ENCODE measurements at regions not wholly inside any gene's neighbourhood (a gene's known extent, or its start where the extent isn't known, plus 50 kb on each side); places are given as distances from the start of the nearest gene placed in this dataset.

DNA sequence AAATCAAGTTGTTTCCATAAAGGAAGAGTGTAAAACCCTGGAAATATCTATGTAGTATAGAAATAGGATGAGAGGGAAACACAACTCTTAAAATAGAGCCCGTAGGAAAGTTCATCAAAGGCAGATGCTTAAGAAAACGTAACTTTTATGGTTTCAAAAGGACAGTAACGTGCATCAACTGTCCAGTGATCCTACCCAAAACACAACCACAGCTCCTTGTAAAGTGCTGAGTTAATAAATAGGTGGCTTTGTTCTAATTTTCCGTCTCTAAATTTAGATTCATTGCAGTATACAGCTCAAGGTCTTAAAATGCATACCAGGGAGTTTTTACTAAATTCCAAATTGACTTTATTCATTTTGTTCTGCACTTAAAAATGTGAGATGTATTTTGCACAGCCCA is 282.1 kb upstream of the ID2 start:
- DNase-seq = no peak

DNA sequence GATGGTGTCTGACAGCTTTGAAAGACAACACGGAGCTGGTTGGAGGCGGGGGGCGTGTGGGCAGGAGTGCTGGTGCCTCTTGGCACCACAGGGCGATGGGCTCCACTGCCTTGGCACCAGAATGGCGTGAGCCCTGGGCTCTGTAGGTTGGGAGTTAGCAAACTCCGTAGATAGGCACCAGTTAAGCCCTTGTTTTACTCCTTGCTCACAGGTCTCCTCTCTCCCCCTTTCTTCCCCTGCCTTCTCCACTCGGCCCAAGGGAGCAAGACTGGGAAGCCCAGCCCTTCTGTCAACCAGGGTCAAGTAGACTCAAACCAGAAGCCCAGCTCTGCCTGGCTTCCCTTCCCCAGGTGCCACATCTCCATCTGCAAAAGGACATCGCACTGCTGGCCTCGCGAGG is 281.7 kb upstream of the ID2 start:
- DNase-seq = no peak

DNA sequence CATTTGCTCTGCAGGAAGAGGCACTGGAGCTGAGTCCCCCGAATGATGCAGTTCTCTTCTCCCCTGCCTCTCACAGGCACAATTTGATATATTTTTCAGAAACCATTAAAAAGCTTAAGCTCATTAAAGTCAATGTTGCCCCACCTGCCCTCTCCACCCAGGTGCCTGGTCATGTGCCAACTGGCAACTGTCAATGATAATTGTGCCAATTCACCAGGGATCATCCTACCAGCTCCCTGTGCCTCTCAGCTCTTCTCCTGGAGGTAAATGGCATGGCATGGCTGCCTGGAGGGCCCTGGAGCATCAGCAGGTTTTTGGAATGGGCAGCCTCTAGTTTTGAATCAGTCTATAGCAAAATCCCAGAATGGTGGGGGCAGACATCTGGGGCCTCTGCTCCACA is 279.6 kb upstream of the ID2 start:
- DNase-seq = no peak

DNA sequence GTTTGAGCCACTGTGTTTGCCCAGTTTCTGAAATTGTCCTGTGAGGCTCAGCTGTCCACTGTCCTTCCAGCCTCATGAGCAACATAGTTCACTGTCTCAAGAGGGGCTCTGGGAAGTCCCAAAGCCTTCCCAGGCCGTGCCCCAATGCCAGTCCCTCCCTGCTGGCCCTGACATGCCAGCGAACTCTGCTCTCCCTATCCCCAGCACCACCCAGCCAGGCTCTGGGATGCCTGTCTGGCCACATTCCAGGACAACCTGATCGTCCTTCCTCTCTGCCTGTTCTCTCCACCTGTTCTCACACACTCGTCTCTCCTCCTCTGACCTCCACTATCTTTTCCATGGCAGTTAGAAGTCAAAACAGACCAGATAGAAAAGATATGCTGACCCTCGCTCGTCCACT is 278.0 kb upstream of the ID2 start:
- no peak for DNase-seq

DNA sequence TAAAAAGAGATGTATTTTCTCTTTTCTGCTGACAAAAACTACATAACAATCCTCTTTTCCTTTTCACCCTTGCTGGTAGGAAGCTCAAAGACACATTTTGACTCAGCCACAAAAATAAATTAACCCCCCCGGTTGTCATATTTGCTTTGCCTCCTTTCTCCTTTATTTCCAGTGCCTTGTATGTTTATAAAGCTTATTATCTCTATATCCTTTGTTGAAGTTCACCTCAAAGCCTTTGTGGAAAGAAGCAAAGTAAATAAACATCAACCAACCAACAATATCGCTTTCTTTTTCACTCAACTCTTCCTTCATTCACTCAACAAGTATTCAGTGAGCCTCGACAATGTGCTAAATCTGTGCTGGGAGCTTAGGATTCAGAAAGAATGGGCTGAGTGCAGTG is 276.5 kb upstream of the ID2 start:
- DNase-seq = no peak

DNA sequence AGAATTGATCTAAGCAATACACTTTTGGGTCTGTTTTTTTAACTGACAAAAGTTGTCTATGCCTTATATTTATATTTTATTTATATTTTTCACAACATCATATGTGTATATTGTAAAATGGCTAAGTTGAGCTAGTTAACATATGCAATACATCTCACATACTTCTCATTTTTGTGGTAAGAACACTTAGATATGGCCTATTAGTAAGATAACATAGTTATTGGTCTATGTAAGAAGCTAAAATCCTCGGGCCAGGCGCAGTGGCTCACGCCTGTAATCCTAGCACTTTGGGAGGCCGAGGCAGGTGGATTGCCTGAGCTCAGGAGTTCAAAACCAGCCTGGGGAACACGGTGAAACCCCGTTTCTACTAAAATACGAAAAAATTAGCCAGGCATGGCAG is 275.6 kb upstream of the ID2 start:
- DNase-seq = no peak

DNA sequence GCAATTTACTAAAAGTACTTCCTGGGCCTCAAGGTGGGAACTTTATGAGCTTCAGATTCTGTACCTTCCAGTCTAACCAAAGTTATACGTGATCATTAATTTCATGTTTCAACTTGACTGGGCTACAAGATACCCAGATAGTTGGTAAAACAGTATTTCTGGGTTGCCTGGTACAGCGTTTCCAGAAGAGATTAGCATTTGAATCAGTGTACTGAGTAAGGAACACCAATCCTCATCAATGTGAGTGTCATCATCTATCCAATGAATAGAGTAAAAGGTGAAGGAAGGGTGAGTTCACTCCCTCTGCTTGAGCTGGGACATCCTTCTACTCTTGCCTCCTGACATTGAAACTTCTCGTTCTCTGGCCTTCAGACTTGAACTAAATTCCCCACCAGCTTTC is 274.5 kb upstream of the ID2 start:
- no peak for DNase-seq

DNA sequence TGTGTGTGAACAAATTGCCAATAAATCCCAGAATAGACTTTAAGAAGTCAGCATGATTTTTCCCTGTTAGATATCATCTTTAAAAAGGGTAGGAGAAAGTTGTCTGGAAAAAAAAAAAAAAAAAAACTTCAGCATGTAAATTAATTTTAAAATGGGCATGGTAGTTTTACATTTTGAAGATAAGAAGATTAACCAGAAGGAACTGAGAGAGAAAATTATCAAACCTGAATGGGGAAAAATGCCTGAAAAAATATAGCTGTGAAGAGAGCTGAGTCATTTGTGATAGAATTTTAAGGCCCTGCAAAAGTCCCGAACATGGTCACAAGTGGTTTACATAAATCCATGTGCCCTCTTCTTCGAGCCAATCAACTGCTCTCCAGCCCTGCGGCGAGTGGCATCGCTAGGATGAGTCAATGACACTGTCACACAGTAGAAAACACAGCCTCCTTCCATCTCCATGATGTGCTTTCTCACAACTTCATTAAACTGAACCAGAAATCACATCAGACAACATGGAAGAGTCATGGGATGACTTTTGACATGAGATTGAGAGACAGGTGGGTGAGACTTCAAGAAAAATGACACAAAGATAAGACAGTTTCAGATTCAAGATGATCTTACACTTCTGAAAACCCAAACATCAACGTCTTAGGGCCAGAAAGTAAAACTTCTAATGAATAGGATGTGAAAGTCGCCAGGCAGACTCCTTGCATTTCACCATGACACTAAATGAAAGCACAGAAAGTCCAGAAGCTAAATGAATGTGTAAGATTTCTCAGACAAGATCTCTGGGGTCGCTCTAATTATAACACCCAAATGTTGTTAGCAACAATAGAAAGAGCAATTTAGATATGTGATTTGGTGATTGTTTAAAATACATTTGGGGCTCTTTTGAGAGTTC is 273.0 kb upstream of the ID2 start:
- no peak for DNase-seq

DNA sequence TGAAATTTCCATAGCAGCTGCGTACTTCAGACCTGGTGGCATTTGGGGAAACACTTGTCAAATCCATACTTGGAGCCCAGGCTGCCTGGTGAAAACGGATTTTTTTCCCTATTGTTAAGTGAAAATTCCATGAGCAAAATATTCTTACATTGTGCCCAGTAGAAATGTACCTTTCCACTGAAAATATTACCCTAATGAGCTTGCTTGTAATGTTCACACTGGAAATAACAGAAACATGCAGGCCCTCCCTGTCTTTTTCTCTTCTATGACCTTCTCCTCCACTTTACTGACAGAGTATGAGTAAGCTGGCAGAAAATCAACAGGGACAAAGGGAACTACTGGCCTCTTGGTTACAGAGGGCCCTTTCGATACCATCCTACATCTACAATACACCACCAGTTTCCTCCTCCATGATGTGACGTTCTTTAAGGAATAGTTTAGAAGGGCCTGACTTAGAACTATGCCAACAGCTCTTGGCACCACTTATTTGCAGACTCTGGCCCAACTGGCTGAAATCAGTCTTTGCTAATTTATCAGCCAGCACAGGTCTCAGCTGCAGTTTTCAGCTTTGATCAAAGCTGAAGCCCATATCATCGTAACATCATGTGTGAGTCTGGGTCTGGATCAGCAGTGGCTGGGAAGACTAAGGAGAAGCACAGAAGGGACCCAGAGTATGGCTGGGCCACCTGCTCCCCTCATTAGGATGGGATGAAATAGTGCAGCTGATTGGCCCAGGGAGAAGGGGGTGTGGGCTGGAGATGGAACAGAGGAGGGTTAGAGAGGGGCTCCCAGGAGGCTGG is 272.2 kb upstream of the ID2 start:
- no peak for DNase-seq

DNA sequence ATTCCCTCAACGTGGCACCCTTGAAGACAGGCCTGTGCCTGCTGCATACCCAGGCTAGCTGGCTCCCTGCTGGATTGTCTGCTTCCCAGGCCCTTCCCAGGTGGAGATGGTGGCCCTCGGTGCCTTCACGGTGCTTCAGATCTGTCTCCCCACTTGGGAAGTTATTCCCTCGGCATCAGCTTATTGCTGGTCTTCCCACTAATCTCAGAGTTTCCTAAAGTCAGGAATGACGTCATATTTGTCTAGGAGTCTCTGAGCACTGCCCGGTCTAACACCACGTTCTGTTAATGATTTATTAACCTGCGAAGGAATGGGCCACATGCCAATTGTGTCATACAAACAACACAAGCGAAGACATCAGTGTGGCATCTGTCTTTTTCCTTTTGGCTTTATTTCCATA is 269.8 kb upstream of the ID2 start:
- DNase-seq = no peak

DNA sequence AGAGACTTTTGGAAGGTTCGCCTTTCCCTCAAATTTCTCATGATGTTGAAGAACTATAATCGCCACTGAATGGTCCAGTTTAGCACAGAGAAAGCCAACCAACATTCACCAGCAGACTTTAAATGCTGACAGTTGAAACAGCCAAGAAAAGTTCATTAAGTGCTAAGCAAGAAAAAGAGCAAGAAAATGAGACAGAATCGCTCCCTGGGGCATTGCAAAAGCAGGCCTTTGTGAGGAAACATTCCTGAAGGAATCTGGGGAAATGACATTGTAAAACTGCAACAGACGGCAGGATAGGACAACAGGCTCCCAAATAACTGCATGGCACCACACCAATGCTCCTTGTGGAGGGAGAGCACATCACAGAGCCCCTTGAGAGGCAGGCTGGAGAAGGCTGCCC is 269.3 kb upstream of the ID2 start:
- DNase-seq = no peak

DNA sequence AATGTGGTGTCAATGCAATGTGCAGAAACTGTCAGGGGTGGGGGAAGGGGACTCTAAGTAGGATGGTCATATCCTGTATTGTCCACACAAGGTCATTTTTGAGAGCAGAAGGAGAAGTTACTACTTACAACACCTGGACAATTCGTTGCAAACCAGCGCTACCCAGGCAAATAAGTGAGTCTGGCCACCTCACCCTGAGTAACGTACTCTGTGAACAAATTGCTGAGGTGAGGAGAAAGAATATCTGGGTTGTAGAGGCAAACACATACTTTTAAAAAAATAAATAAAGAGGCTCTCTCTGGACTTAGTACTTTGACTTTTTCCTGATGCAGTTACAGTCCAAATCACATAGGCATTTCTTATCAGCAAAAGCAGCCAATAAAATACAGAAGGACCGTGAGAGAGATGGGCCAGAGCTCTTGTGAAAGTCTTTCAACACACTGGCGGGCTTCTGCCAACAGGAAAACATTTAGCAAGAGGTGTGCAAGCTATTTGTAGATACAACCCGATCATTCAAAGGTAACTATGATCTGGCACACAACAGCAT is 268.2 kb upstream of the ID2 start:
- no peak for DNase-seq

DNA sequence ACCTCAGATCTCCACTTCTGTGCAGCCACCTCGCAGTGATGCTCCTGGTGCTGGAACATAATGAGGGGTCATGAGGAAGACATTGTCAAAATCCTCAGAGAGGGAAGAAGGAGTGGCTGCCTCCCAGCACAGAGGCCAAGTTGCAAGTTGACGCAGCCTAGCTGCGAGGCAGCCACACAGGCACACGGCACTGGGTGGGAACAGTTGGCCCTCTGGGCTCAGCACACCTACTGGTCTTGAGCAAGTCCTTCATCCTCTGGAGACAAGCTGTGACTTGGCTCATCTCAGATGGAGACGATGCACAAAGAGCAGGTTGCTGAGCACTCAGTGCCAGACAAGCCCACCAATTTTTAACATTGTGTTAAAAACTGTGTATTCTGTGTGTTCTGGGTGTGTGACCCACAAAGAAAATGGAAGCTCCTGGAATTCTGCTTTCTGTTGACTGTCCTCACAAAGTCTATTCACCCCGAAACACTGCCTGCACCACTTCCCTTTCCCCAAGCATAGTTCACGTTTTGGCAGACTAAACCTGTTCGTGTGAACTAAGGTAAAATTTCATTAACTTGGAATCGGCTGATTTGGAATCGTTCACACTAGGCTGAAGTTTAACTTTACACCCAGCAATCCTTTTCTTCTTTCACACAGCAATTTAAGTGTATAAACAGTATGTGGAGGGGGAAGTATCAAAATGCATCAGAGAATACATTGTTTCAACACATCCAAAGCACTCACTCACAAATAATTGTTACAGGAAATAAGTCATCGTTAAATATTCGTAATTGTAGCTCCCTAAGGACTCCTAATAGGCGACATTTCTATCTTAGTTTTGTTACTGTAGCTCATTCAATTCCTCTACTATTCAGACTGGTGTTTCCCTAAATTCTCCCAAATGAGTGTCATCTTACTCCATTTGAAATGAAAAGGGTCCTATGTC is 266.6 kb upstream of the ID2 start:
- no peak for DNase-seq

DNA sequence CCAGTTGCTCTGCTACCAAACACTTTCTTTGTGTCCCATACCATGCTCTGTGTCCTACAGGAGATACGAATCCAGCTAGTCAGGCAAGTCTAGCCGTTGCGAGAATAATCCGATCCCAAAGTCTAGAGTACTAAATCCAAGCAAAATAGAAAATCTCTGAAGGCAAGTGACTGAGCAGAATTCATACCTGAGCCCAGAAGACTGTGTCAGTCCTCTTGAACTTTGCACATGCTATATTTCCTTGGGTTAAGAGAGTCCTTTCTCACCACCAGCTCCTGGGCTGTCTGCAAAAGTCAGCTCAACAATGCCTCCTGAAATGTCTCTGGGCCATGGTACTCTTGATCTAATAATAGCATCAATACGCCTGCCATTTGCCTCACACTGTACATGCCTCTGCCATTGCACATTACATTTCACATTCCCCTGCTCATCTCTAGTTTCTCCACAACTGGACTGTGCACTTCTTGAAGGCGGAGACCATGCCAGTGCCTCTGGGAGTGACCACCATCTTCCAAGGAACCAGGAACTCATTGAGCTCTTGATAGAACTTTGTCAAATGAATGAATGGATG is 265.8 kb upstream of the ID2 start:
- DNase-seq = no peak

DNA sequence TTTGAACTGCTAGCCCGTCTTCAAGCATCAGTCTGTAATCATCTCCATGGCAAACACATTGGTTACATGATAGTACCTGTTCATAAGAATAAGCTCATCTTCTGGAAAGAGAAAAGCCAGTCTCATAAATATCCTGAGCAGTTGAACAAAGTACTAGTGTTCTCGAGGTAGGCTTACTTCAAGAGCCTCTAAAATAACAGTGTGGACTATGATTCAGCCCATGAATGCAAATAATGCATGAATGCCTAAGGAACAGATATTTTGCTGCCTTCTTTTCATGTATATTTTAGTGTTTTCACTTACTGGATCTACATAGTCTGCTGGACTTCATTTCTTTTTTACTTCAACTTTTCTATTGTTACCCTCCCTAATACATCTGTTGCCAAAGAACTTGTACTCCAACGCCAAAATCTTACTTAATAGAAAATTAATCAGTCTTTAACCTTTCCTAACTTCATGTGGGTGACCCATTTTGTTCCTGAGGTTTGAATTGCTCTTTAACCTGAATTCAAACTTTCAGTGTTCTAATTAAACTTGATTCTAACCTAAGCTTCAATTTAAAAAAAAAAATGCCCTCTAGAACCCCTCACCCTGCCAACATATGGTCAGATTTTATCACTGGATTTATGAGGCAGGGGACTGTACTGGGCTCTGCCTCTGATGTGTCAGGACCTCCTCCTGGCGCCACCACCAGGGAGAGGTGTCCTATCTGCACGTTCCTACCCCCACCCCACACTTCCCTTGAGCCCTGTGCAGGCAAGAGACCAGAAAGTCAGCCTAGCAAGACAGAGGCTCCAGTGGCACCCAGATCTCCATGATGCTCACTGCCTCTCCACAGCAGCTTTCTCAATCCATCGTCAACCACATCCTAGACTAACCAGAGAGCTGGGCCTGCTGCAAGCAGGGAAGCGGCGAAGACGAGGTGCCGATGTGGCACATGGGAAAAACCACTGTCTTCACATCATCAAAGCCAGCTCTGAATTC is 264.7 kb upstream of the ID2 start:
- DNase-seq = no peak

DNA sequence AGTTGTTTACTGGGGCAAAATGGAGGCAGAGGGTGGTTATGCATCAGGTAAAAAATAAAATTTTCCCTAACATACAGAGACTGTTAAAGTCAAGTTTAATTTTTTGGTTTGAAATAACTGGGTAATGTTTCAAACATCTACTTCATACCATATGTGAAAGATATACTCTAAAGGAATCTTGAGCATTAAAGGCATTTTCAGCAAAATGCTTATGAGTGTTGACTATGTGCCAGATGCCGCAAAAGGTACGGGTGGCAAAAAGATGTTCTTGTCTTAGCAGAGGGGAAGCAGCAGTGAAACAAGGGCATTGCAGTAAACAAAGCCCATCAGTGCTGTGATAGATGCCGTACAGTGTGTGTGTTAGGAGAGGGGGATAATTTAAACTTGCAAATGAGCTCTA is 263.1 kb upstream of the ID2 start:
- DNase-seq = no peak

DNA sequence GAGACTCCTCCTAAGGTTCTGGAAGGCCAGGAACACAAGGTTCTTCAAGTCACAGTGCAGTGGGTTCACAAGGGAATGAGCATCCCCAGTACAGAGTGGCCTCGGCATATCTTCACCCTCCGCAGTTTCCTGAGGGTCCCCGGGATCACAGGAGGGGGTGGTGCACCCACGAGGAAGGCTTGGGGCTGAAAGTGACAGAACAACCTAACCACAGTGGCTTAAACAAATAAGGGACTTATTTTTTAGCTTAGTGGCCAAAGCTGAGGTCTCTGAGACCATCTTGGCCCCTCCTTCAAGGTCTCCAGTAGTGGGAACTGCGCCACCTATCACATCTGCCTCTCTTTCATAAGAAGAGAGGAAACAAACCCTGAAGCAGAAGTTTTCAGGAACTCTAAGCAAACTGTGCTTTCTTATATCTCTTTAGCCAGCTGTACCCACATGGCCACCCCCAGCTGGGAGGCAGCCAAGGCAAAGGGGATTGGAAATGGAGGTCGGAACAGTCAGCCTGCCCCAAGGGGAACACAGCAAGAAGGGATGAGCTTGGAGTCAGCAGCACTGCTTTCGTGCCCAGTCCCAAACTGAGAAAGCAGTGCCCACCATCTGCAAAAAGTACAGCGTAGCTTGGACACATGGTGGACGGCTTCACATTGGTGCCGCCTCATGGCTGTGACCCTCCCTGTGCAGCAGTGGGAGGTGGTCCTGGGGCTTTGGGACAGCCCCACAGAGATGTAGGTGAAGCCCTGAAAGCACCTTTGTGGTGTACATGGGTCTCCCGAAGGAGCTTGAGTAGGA is 260.0 kb upstream of the ID2 start:
- no peak for DNase-seq

DNA sequence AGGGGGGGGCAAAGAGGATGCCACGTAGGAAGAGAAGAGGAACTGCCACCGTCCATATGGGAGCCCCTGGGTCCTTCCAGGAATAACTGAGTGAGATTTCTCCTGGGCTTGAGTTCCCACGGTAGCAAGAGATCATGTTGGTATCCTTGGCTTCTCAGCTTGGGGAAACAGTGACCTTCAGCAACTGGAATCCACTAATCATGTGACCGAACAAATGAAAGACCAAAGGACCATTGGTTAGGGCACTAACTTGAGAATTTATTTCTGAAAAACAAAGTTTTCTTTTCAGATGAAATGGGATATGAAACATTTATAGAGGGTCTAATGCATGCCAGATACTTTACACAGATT is 259.4 kb upstream of the ID2 start:
- DNase-seq = no peak

DNA sequence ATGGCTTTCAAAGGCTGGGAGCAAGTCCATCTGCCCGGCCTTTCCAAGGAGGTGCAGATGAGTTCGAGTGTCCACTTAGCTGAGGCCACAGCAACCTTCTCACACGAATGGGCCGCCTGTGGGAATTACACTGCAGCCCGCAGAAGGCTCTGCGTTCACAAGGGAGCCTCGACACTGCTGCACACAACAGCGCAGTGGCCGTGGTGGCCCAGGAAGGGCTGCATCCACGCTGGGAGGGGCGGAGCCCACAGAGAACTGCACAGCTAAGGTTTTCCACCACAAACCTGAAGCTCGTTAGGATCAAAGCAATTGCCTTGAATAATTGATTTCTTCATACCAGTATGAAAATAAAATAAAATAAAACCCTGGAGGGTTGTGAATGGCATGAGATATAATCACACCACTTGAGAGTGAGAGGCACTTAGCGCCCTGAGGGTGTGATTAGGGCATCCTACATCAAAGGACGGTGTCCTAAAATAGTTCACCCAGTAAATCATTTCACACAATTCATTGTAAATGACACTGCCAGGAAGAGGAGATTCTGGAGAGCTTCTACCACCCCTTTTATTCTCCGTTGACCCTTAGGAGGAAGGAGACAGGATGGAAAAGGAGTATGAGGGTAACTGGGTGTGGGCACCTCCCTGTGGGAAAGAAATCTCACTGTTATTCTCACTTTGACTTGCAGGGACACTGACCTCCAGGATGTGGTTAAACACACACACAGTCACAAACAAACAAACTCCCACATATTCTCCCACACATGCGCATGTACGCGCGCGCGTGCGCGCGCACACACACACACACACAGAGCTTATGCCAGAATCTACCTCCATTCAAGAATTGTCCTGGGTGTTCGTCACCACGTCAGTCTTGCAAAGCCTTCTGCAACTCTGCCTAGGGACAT is 256.6 kb upstream of the ID2 start:
- DNase-seq = no peak

Data from right hindlimb (tissue), 1 donor.